ENCODE measurements at regions not wholly inside any gene's neighbourhood (a gene's known extent, or its start where the extent isn't known, plus 50 kb on each side); places are given as distances from the start of the nearest gene placed in this dataset.

GRCh38 chr1:79976287-79976686 is 969.8 kb upstream of the ADGRL4 start:
- DNase-seq (ENCODE audit: low spot score): no peak

GRCh38 chr1:79974659-79975058 is 968.1 kb upstream of the ADGRL4 start:
- no peak for DNase-seq (ENCODE audit: low spot score)
- TF ChIP-seq CTCF (IDR thresholded peaks at IDR 0.05; ENCODE audit: extremely low read depth, insufficient read depth, missing control alignments): peak; percentile 14
- in situ Hi-C loops (cut with MboI; ENCODE audit: low pct_unique_long_range_greater_than_20kb, low sequenced_read_pairs, unreplicated experiment): no loop called here

More at GRCh38 chr1:79976287-79976686, 969.8 kb upstream of the ADGRL4 start:
- no peak for TF ChIP-seq CTCF (IDR thresholded peaks at IDR 0.05; ENCODE audit: extremely low read depth, insufficient read depth, missing control alignments)
- in situ Hi-C loops (cut with MboI; ENCODE audit: low pct_unique_long_range_greater_than_20kb, low sequenced_read_pairs, unreplicated experiment): no loop called here

GRCh38 chr1:79969886-79970285 is 963.4 kb upstream of the ADGRL4 start:
- DNase-seq (ENCODE audit: low spot score): no peak
- TF ChIP-seq CTCF (IDR thresholded peaks at IDR 0.05; ENCODE audit: extremely low read depth, insufficient read depth, missing control alignments): no peak

GRCh38 chr1:79966438-79966837 is 959.9 kb upstream of the ADGRL4 start:
- no peak for TF ChIP-seq CTCF (IDR thresholded peaks at IDR 0.05; ENCODE audit: extremely low read depth, insufficient read depth, missing control alignments)
- DNase-seq (ENCODE audit: low spot score): no peak
- in situ Hi-C loops (cut with MboI; ENCODE audit: low pct_unique_long_range_greater_than_20kb, low sequenced_read_pairs, unreplicated experiment): no loop called here

More at GRCh38 chr1:79969886-79970285, 963.4 kb upstream of the ADGRL4 start:
- in situ Hi-C loops (cut with MboI; ENCODE audit: low pct_unique_long_range_greater_than_20kb, low sequenced_read_pairs, unreplicated experiment): no loop called here

- no peak for DNase-seq (ENCODE audit: low spot score)
- in situ Hi-C loops (cut with MboI; ENCODE audit: low pct_unique_long_range_greater_than_20kb, low sequenced_read_pairs, unreplicated experiment): no loop called here
- no peak for TF ChIP-seq CTCF (IDR thresholded peaks at IDR 0.05; ENCODE audit: extremely low read depth, insufficient read depth, missing control alignments)
These were observed 953.1 kb upstream of the ADGRL4 start for GRCh38 chr1:79959635-79960034.

GRCh38 chr1:79955966-79956365 is 949.4 kb upstream of the ADGRL4 start:
- TF ChIP-seq CTCF (IDR thresholded peaks at IDR 0.05; ENCODE audit: extremely low read depth, insufficient read depth, missing control alignments): no peak
- in situ Hi-C loops (cut with MboI; ENCODE audit: low pct_unique_long_range_greater_than_20kb, low sequenced_read_pairs, unreplicated experiment): no loop called here
- no peak for DNase-seq (ENCODE audit: low spot score)

GRCh38 chr1:79950511-79950910 is 944.0 kb upstream of the ADGRL4 start:
- no peak for DNase-seq (ENCODE audit: low spot score)

More at GRCh38 chr1:79950511-79950910, 944.0 kb upstream of the ADGRL4 start:
- no peak for TF ChIP-seq CTCF (IDR thresholded peaks at IDR 0.05; ENCODE audit: extremely low read depth, insufficient read depth, missing control alignments)
- in situ Hi-C loops (cut with MboI; ENCODE audit: low pct_unique_long_range_greater_than_20kb, low sequenced_read_pairs, unreplicated experiment): no loop called here

Measured in GM13977 (cell line).